ENCODE measurements at regions not wholly inside any gene's neighbourhood (a gene's known extent, or its start where the extent isn't known, plus 50 kb on each side); places are given as distances from the start of the nearest gene placed in this dataset.
A peak's percentile ranks its signal among the peaks of the same experiment; 100 is the strongest.

DNA sequence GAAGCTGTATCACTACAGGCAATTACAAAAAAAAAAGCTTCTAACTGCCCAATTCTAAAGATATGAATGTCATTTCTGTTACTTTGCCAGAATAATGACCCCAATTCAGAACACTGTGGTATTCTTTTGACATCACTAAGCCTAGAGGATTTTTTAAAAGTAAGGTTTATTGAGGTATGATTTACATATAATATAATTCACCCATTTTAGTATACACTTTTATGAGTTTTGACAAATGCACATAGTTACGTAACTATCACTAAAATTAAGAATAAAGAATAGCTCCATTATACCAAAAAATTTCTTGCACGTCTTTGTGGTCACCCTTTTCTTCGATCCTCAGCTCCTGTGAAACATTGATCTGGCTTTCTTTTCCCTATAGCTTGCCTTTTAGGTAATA is 74.0 kb upstream of the PLSCR5 start:
- Histone ChIP-seq H3K4me1 (ENCODE audit: control insufficient read depth, low read depth, low read length) (no peaks in the 10 kb centered on the region), H3K9ac (ENCODE audit: low read length) (no peak overlapping the region), H3K79me2 (ENCODE audit: control insufficient read depth, insufficient read depth, low read length) (no peaks in the 10 kb centered on the region), H2BK15ac (replicated peaks; ENCODE audit: low read depth) (no peak overlapping the region), H2BK120ac (ENCODE audit: low read depth, low read length) (no peak overlapping the region), H4K5ac (ENCODE audit: low read length) (no peak overlapping the region), H3K27me3 (ENCODE audit: insufficient read depth, low read length, poor library complexity) (no peaks in the 10 kb centered on the region), H3K36me3 (ENCODE audit: control insufficient read depth, insufficient read depth, low read length) (no peaks in the 10 kb centered on the region), H3K4me3 (ENCODE audit: low read length) (no peak overlapping the region), H4K8ac (ENCODE audit: low read depth, low read length) (no peak overlapping the region), H2AK5ac (ENCODE audit: low read length) (no peak overlapping the region), H2BK5ac (ENCODE audit: low read length) (no peak overlapping the region), H3K4ac (ENCODE audit: low read depth, low read length) (no peak overlapping the region), H3K18ac (ENCODE audit: low read length) (no peak overlapping the region), H3K56ac (ENCODE audit: low read length) (no peak overlapping the region), H3K27ac (ENCODE audit: low read depth, low read length) (no peak overlapping the region), H3K23ac (ENCODE audit: low read length) (no peak overlapping the region), H3K4me2 (ENCODE audit: low read length) (no peak overlapping the region), H3K79me1 (ENCODE audit: low read length) (no peaks in the 10 kb centered on the region)
- WGBS (ENCODE audit: extremely low coverage, insufficient coverage, low lambda C conversion rate), result no CpG with 5 or more reads among the region's 3 CpGs
- no peak for DNase-seq

DNA sequence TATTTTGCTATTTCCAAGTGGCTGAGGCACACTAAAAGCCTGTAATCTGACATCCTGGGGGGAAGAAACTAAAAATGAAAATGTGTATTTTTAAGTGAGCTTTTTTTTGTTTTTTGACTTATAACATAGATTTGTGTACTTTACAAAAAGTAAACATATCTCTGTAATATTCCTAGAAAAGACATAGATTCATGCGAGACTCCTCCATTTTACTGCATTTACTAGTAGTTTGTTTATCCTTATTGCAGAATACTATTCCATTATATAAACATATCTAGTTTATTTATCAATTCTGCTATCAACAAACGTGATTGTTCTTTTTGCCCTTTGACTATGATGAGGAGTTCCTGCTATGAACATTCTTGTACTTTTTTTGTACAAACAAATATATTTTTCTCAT is 67.8 kb upstream of the PLSCR5 start:
- Histone ChIP-seq H2BK15ac (replicated peaks; ENCODE audit: low read depth) (no peak overlapping the region), H2BK5ac (ENCODE audit: low read length) (no peak overlapping the region), H2BK120ac (ENCODE audit: low read depth, low read length) (no peak overlapping the region), H3K79me2 (ENCODE audit: control insufficient read depth, insufficient read depth, low read length) (no peaks in the 10 kb centered on the region), H3K9ac (ENCODE audit: low read length) (no peak overlapping the region), H3K79me1 (ENCODE audit: low read length) (no peaks in the 10 kb centered on the region), H3K23ac (ENCODE audit: low read length) (no peak overlapping the region), H3K4me2 (ENCODE audit: low read length) (no peak overlapping the region), H3K27me3 (ENCODE audit: insufficient read depth, low read length, poor library complexity) (no peaks in the 10 kb centered on the region), H3K18ac (ENCODE audit: low read length) (no peak overlapping the region), H3K56ac (ENCODE audit: low read length) (no peak overlapping the region), H3K27ac (ENCODE audit: low read depth, low read length) (no peak overlapping the region), H3K4me3 (ENCODE audit: low read length) (no peak overlapping the region), H2AK5ac (ENCODE audit: low read length) (no peak overlapping the region), H3K36me3 (ENCODE audit: control insufficient read depth, insufficient read depth, low read length) (no peaks in the 10 kb centered on the region), H3K4me1 (ENCODE audit: control insufficient read depth, low read depth, low read length) (no peaks in the 10 kb centered on the region), H4K5ac (ENCODE audit: low read length) (no peak overlapping the region), H4K8ac (ENCODE audit: low read depth, low read length) (no peak overlapping the region), H3K4ac (ENCODE audit: low read depth, low read length) (no peak overlapping the region)
- DNase-seq, result no peak
- no CpG with 5 or more reads among the region's 2 CpGs for WGBS (ENCODE audit: extremely low coverage, insufficient coverage, low lambda C conversion rate)

DNA sequence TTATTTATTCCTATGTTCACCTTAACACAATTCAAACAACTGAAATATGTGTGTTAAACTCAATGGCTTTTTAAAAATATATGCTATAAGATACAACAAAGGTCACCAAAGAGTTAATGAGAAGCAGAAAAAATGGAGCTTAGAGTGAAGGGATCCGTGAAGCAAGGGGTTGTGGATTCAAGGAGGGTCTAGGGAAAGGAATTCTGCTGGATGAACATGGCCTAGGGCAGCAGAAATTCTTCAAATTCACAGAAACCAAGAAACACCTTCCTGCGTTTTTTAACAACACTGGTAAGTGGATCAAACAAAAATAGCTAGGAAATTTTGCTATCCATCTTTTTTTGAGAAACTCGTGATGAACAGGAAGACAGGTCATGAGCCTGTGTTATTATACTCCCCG is 59.3 kb upstream of the PLSCR5 start:
- Histone ChIP-seq H2AK5ac (ENCODE audit: low read length) (no peak overlapping the region), H3K4me2 (ENCODE audit: low read length) (no peak overlapping the region), H4K8ac (ENCODE audit: low read depth, low read length) (no peak overlapping the region), H2BK120ac (ENCODE audit: low read depth, low read length) (no peak overlapping the region), H3K56ac (ENCODE audit: low read length) (no peak overlapping the region), H3K18ac (ENCODE audit: low read length) (no peak overlapping the region), H3K9ac (ENCODE audit: low read length) (no peak overlapping the region), H3K27ac (ENCODE audit: low read depth, low read length) (no peak overlapping the region), H3K27me3 (ENCODE audit: insufficient read depth, low read length, poor library complexity) (no peaks in the 10 kb centered on the region), H3K4me3 (ENCODE audit: low read length) (no peak overlapping the region), H3K79me1 (ENCODE audit: low read length) (no peaks in the 10 kb centered on the region), H2BK5ac (ENCODE audit: low read length) (no peak overlapping the region), H3K4ac (ENCODE audit: low read depth, low read length) (no peak overlapping the region), H3K23ac (ENCODE audit: low read length) (no peak overlapping the region), H4K5ac (ENCODE audit: low read length) (no peak overlapping the region), H3K4me1 (ENCODE audit: control insufficient read depth, low read depth, low read length) (no peaks in the 10 kb centered on the region), H3K36me3 (ENCODE audit: control insufficient read depth, insufficient read depth, low read length) (no peaks in the 10 kb centered on the region), H2BK15ac (replicated peaks; ENCODE audit: low read depth) (no peak overlapping the region), H3K79me2 (ENCODE audit: control insufficient read depth, insufficient read depth, low read length) (no peaks in the 10 kb centered on the region)
- WGBS (ENCODE audit: extremely low coverage, insufficient coverage, low lambda C conversion rate), result no CpG with 5 or more reads among the region's 4 CpGs
- DNase-seq, result peak; percentile 73

DNA sequence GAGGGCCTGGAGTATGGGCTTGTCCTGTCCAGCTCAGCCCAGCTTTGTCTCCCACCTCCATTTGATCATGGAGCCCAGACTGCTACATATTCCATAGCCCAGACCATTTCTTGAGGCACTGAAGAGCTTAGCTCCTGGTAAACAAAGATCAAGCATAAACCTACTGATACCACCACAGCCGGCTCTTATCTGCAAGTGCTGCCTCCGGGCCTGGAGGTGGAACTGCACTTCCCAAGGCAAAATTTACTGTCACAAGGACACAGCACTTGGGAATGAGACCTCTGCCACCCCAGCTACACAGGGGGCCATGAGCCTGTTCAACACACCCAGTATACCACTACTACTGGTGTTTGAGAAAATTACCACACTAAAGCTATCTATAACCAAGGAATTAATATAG is 53.7 kb upstream of the PLSCR5 start:
- H3K18ac ChIP-seq (ENCODE audit: low read length), result no peak overlapping the region
- no peak overlapping the region for H4K8ac ChIP-seq (ENCODE audit: low read depth, low read length)
- H3K9ac ChIP-seq (ENCODE audit: low read length), result no peak overlapping the region
- no CpG with 5 or more reads among the region's 2 CpGs for WGBS (ENCODE audit: extremely low coverage, insufficient coverage, low lambda C conversion rate)
- H2BK15ac ChIP-seq (replicated peaks; ENCODE audit: low read depth), result no peak overlapping the region
- H3K4me3 ChIP-seq (ENCODE audit: low read length), result no peak overlapping the region
- H2BK5ac ChIP-seq (ENCODE audit: low read length), result no peak overlapping the region
- no peaks in the 10 kb centered on the region for H3K79me2 ChIP-seq (ENCODE audit: control insufficient read depth, insufficient read depth, low read length)
- H3K27ac ChIP-seq (ENCODE audit: low read depth, low read length), result no peak overlapping the region
- no peaks in the 10 kb centered on the region for H3K36me3 ChIP-seq (ENCODE audit: control insufficient read depth, insufficient read depth, low read length)
- H4K5ac ChIP-seq (ENCODE audit: low read length), result no peak overlapping the region
- no peaks in the 10 kb centered on the region for H3K79me1 ChIP-seq (ENCODE audit: low read length)
- peak; percentile 15 for DNase-seq
- H3K4me1 ChIP-seq (ENCODE audit: control insufficient read depth, low read depth, low read length), result no peaks in the 10 kb centered on the region
- H3K4ac ChIP-seq (ENCODE audit: low read depth, low read length), result no peak overlapping the region
- no peaks in the 10 kb centered on the region for H3K27me3 ChIP-seq (ENCODE audit: insufficient read depth, low read length, poor library complexity)
- no peak overlapping the region for H3K4me2 ChIP-seq (ENCODE audit: low read length)
- H2AK5ac ChIP-seq (ENCODE audit: low read length), result no peak overlapping the region
- H3K56ac ChIP-seq (ENCODE audit: low read length), result no peak overlapping the region
- no peak overlapping the region for H2BK120ac ChIP-seq (ENCODE audit: low read depth, low read length)
- no peak overlapping the region for H3K23ac ChIP-seq (ENCODE audit: low read length)

DNA sequence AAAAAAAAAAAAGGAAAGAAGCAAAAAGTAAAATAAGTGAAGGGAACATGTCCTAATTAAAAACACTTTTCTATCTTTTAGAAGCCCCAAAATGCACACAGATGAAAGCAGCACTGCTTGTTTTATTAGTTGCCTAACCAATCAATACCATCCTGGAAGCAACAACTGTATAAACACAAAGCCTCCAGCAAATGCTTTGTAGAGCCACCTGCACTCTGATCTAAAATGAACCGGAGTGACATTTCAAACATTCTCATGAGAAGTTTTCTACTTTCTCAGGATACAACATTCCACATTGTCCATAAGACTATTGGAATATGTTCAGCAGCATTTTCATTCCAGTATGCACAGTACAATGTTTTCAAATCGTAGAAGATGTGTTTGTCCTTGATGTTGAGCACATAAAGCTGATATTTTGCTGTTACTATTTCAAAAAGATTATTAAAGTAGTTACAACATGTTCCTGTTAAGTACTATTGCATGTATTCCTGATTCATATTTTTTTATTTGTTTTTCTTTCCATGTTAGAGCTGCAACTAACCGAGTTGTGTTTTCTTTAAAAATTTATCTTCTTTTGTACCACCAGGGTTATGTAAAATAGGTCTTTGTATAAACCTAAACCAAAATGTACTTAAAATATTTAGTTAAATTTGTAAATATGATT is 50.3 kb upstream of the PLSCR5 start:
- Histone ChIP-seq H3K79me1 (ENCODE audit: low read length) (no peaks in the 10 kb centered on the region), H3K27ac (ENCODE audit: low read depth, low read length) (no peak overlapping the region), H2BK15ac (replicated peaks; ENCODE audit: low read depth) (no peak overlapping the region)

More for the DNA sequence above, 50.3 kb upstream of the PLSCR5 start:
- no peak overlapping the region for H3K4me3 ChIP-seq (ENCODE audit: low read length)
- no peak overlapping the region for H4K5ac ChIP-seq (ENCODE audit: low read length)
- H3K23ac ChIP-seq (ENCODE audit: low read length), result no peak overlapping the region
- H3K56ac ChIP-seq (ENCODE audit: low read length), result no peak overlapping the region
- no peak for DNase-seq
- no peaks in the 10 kb centered on the region for H3K36me3 ChIP-seq (ENCODE audit: control insufficient read depth, insufficient read depth, low read length)
- no peaks in the 10 kb centered on the region for H3K4me1 ChIP-seq (ENCODE audit: control insufficient read depth, low read depth, low read length)
- H3K79me2 ChIP-seq (ENCODE audit: control insufficient read depth, insufficient read depth, low read length), result no peaks in the 10 kb centered on the region
- H2AK5ac ChIP-seq (ENCODE audit: low read length), result no peak overlapping the region
- H2BK5ac ChIP-seq (ENCODE audit: low read length), result no peak overlapping the region
- H3K4me2 ChIP-seq (ENCODE audit: low read length), result no peak overlapping the region
- no peaks in the 10 kb centered on the region for H3K27me3 ChIP-seq (ENCODE audit: insufficient read depth, low read length, poor library complexity)
- no peak overlapping the region for H3K18ac ChIP-seq (ENCODE audit: low read length)
- H3K4ac ChIP-seq (ENCODE audit: low read depth, low read length), result no peak overlapping the region
- H4K8ac ChIP-seq (ENCODE audit: low read depth, low read length), result no peak overlapping the region
- WGBS (ENCODE audit: extremely low coverage, insufficient coverage, low lambda C conversion rate), result no CpG with 5 or more reads among the region's 3 CpGs
- H2BK120ac ChIP-seq (ENCODE audit: low read depth, low read length), result no peak overlapping the region
- H3K9ac ChIP-seq (ENCODE audit: low read length), result no peak overlapping the region

All from mesendoderm (in vitro differentiated cells).